Ascending aorta (tissue), 2 donors: ENCODE measurements at regions not wholly inside any gene's neighbourhood (a gene's known extent, or its start where the extent isn't known, plus 50 kb on each side); places are given as distances from the start of the nearest gene placed in this dataset.

ENCODE experiments used
- DNase-seq, 2 donors: peaks; one replicate each; pipeline ENCODE4 v3.0.0-alpha.2; 2019; ENCODE audit warnings: low spot score in 2 of 2
- H3K27ac ChIP-seq, 2 donors: fragments of 200-600 bp; sonication (generic); one replicate each; pipeline ENCODE4 v1.5.1; 2016 to 2017; ENCODE audit warnings: mild to moderate bottlenecking in 1 of 2
- H3K27me3 ChIP-seq: fragments of 200-600 bp; sonication (generic); one replicate; pipeline ENCODE4 v1.5.1; 2017
- H3K36me3 ChIP-seq, 2 donors: fragments of 200-600 bp; sonication (generic); one replicate each; pipeline ENCODE4 v1.5.1; 2016
- H3K4me1 ChIP-seq, 2 donors: fragments of 200-600 bp; sonication (generic); one replicate each; pipeline ENCODE4 v1.5.1; 2016 to 2017; ENCODE audit warnings: mild to moderate bottlenecking in 1 of 2
- H3K4me3 ChIP-seq, 2 donors: fragments of 200-600 bp; sonication (generic); one replicate each; pipeline ENCODE4 v1.5.1; 2016 to 2017; ENCODE audit warnings: mild to moderate bottlenecking in 1 of 2
- H3K9me3 ChIP-seq, 2 donors: fragments of 200-600 bp; sonication (generic); one replicate each; pipeline ENCODE4 v1.5.1; 2016
- intact Hi-C: fragments of 100-400 bp; cut with DNase I; formaldehyde crosslinking; loops from one replicate; pipeline ENCODE4 v1.15.1; 2023
- TF ChIP-seq, protein P1 (sequence below), 3 experiments: fragments of 200-600 bp in 2 of 3; fragments of 450-650 bp in 1 of 3; sonication (generic) in 2 of 3; IDR thresholded peaks; one replicate each; pipeline ENCODE4 v1.5.1; 2016 to 2019; ENCODE audit warnings: antibody characterized with exemption in 3 of 3, mild to moderate bottlenecking in 1 of 3, moderate library complexity in 1 of 3

DNA sequence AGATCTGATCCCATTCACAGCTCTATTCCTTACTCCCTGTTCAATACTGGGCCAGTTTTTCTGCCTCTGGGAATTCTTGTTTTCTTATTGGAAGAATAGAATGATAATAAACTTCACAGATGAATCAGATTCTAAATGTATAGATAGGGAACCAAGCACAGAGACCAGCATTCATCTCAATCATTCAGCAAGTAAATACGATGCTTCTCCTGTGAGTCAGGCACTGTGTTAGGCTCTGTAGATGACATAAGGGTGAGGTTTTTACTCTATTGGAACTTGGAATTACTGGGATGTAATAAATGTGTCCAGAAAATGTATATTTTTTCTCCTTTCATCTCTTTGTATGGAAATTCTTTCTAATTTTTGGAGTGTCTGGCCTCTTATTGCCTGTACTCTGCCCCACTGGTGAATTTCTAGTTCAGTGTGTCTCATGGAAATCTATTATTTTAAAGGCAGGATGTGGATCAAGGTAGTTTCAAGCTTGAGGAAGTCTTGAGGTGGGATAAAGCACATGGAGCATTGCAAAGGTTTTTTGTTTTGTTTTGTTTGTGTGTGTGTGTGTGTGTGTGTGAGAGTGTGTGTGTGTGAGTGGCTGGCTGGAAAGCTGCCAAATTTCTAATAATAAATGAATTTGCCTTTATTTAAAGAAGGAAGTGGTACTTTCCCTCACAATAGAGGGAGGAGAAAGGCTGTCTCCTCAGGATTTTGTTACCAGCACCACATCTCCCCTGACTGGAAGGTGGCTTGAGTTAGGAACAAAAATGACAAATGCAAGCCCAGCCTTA, 117.9 kb upstream of the HS3ST1 start:
- intact Hi-C loops = no loop called here
- no peaks in the 10 kb centered on the region for H3K4me1 ChIP-seq
- DNase-seq = no peak
- H3K36me3 ChIP-seq = no peaks in the 10 kb centered on the region
- no peaks in the 10 kb centered on the region for H3K9me3 ChIP-seq
- TF ChIP-seq, protein P1, sequence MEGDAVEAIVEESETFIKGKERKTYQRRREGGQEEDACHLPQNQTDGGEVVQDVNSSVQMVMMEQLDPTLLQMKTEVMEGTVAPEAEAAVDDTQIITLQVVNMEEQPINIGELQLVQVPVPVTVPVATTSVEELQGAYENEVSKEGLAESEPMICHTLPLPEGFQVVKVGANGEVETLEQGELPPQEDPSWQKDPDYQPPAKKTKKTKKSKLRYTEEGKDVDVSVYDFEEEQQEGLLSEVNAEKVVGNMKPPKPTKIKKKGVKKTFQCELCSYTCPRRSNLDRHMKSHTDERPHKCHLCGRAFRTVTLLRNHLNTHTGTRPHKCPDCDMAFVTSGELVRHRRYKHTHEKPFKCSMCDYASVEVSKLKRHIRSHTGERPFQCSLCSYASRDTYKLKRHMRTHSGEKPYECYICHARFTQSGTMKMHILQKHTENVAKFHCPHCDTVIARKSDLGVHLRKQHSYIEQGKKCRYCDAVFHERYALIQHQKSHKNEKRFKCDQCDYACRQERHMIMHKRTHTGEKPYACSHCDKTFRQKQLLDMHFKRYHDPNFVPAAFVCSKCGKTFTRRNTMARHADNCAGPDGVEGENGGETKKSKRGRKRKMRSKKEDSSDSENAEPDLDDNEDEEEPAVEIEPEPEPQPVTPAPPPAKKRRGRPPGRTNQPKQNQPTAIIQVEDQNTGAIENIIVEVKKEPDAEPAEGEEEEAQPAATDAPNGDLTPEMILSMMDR (IDR thresholded peaks at IDR 0.05) = no peak
- no peak overlapping the region for H3K27ac ChIP-seq
- H3K4me3 ChIP-seq = no peak overlapping the region
- no peaks in the 10 kb centered on the region for H3K27me3 ChIP-seq

- DNase-seq = no peak
- Histone ChIP-seq H3K9me3 (no peaks in the 10 kb centered on the region), H3K27ac (no peak overlapping the region), H3K36me3 (no peaks in the 10 kb centered on the region), H3K27me3 (no peaks in the 10 kb centered on the region), H3K4me3 (no peak overlapping the region), H3K4me1 (no peaks in the 10 kb centered on the region)
- intact Hi-C loops = no loop called here
- TF ChIP-seq, protein P1 (IDR thresholded peaks at IDR 0.05) = no peak
Measured at GRCh38 chr4:11545651-11546050, 117.0 kb upstream of the HS3ST1 start.

DNA sequence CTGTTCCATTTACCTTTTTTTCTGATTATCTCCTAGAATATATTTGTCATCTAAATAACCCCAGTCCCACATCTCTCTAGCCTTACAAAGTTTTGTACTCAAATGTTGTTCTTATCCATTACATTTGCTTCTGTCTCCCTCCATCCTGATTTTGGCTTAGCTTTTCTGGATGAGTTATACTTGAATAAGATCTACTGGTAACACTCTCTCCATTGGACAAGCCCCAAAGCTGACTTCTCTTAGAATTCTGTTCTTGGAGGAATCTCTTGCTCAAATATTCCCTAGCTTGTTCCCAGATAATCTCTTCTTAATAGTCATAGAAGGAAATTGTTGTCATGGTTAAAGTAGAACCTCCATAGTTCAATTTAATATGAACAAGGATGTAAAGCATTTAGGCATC, 115.5 kb upstream of the HS3ST1 start:
- Histone ChIP-seq H3K4me1 (no peaks in the 10 kb centered on the region), H3K27ac (no peak overlapping the region), H3K4me3 (no peak overlapping the region), H3K27me3 (no peaks in the 10 kb centered on the region), H3K36me3 (no peaks in the 10 kb centered on the region), H3K9me3 (no peaks in the 10 kb centered on the region)
- TF ChIP-seq, protein P1 (IDR thresholded peaks at IDR 0.05) = no peak
- intact Hi-C loops = no loop called here
- DNase-seq = no peak

GRCh38 chr4:11543706-11544105, 115.0 kb upstream of the HS3ST1 start:
- no peaks in the 10 kb centered on the region for H3K4me1 ChIP-seq
- H3K27ac ChIP-seq = no peak overlapping the region

GRCh38 chr4:11542952-11543351, 114.3 kb upstream of the HS3ST1 start:
- TF ChIP-seq, protein P1 (IDR thresholded peaks at IDR 0.05) = no peak
- H3K4me3 ChIP-seq = no peak overlapping the region
- H3K36me3 ChIP-seq = no peaks in the 10 kb centered on the region
- H3K27me3 ChIP-seq = no peaks in the 10 kb centered on the region
- no peak for DNase-seq
- H3K4me1 ChIP-seq = no peaks in the 10 kb centered on the region
- intact Hi-C loops = no loop called here
- no peaks in the 10 kb centered on the region for H3K9me3 ChIP-seq
- no peak overlapping the region for H3K27ac ChIP-seq

More at GRCh38 chr4:11543706-11544105, 115.0 kb upstream of the HS3ST1 start:
- Histone ChIP-seq H3K36me3 (no peaks in the 10 kb centered on the region), H3K9me3 (no peaks in the 10 kb centered on the region), H3K27me3 (no peaks in the 10 kb centered on the region), H3K4me3 (no peak overlapping the region)
- intact Hi-C loops = no loop called here
- TF ChIP-seq, protein P1 (IDR thresholded peaks at IDR 0.05) = no peak
- no peak for DNase-seq
